IMR-90 (cell line): ENCODE measurements at regions not wholly inside any gene's neighbourhood (a gene's known extent, or its start where the extent isn't known, plus 50 kb on each side); places are given as distances from the start of the nearest gene placed in this dataset.

ENCODE experiments used
- CEBPB ChIP-seq: IDR thresholded peaks from 2 replicates; pipeline ENCODE4 v1.6.1; 2012; ENCODE audit warnings: low read depth, low read length, improper control_type of control experiment
- CTCF ChIP-seq: conservative IDR thresholded peaks from 2 replicates; pipeline ENCODE4 v1.5.1; 2012; ENCODE audit warnings: mild to moderate bottlenecking, low read depth, low read length, improper control_type of control experiment
- FOS ChIP-seq: fragments of 150-350 bp; IDR thresholded peaks from 2 replicates; pipeline ENCODE4 v1.6.1; 2016; ENCODE audit warnings: low read depth, low read length
- MAFK ChIP-seq: IDR thresholded peaks from 2 replicates; pipeline ENCODE4 v1.6.1; 2012; ENCODE audit warnings: low read depth, low read length, improper control_type of control experiment
- MXI1 ChIP-seq: IDR thresholded peaks from 2 replicates; pipeline ENCODE4 v1.6.1; 2012; ENCODE audit warnings: low read depth, mild to moderate bottlenecking, low read length, moderate library complexity, borderline replicate concordance
- NFE2L2 ChIP-seq: fragments of 150-350 bp; IDR thresholded peaks from 2 replicates; pipeline ENCODE4 v1.6.1; 2016; ENCODE audit warnings: low read depth, mild to moderate bottlenecking, low read length
- POLR2A ChIP-seq: IDR thresholded peaks from 2 replicates; pipeline ENCODE4 v1.6.1; 2012; ENCODE audit warnings: mild to moderate bottlenecking, low read depth, low read length
- RAD21 ChIP-seq: IDR thresholded peaks from 2 replicates; pipeline ENCODE4 v1.6.1; 2012; ENCODE audit warnings: low read length, improper control_type of control experiment
- RCOR1 ChIP-seq: IDR thresholded peaks from 2 replicates; pipeline ENCODE4 v1.6.1; 2012; ENCODE audit warnings: mild to moderate bottlenecking, low read length, improper control_type of control experiment; ENCODE audit not compliant: insufficient replicate concordance
- RFX5 ChIP-seq: IDR thresholded peaks from 2 replicates; pipeline ENCODE4 v1.8.0; 2012; ENCODE audit warnings: low read depth, mild to moderate bottlenecking, low read length, moderate library complexity
- SMC3 ChIP-seq: fragments of 150-350 bp; IDR thresholded peaks from 2 replicates; pipeline ENCODE4 v1.6.1; 2016; ENCODE audit warnings: low read depth, mild to moderate bottlenecking, antibody characterized with exemption, low read length, moderate library complexity

DNA sequence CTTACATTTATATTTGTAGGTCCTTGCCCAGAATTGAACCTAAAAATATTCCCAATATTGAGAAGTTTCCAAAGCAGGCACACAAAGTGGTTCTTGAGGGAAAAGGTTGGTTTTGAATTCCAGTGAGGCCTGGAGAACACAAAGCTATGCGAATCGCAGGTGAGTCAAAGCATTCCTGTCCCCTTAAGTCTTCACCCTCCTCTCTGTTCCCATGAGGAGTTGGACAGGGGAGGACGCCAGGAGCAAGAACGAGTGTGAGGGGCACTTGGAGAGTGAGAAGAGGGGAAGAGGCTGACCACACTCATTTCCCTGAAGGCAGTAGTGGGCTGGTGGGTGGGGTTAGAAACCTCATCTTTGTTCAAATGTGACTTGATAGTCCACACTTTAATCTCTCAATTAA lies 185.8 kb upstream of the EOMES start:
- TF ChIP-seq CTCF (no peak), FOS (no peak), MAFK (no peak), MXI1 (no peak), RAD21 (no peak), POLR2A (no peak), NFE2L2 (no peak), SMC3 (no peak), CEBPB (no peak), RCOR1 (no peak), RFX5 (no peak)
